ENCODE measurements at regions not wholly inside any gene's neighbourhood (a gene's known extent, or its start where the extent isn't known, plus 50 kb on each side); places are given as distances from the start of the nearest gene placed in this dataset.

- Histone ChIP-seq H3K27me3 (no peaks in the 10 kb centered on the region), H3K27ac (no peak overlapping the region), H3K4me1 (no peaks in the 10 kb centered on the region), H3K36me3 (no peaks in the 10 kb centered on the region), H3K4me3 (no peak overlapping the region), H3K9me3 (peaks cover 0 to 6% of the 10 kb centered on the region in 2 donors)
- no peak for DNase-seq
- no peak for ATAC-seq
- intact Hi-C loops (cut with DNase I): no loop called here
- TF ChIP-seq CTCF (IDR thresholded peaks at IDR 0.05): no peak
Measured at GRCh38 chr16:51565184-51565583, 414.1 kb upstream of the SALL1 start.

GRCh38 chr16:51562891-51563290 lies 411.8 kb upstream of the SALL1 start:
- Histone ChIP-seq H3K27me3 (no peaks in the 10 kb centered on the region), H3K4me3 (no peak overlapping the region), H3K36me3 (no peaks in the 10 kb centered on the region), H3K4me1 (no peaks in the 10 kb centered on the region), H3K9me3 (peaks cover 0 to 6% of the 10 kb centered on the region in 2 donors), H3K27ac (no peak overlapping the region)
- DNase-seq (no peak), ATAC-seq (no peak)
- TF ChIP-seq CTCF (IDR thresholded peaks at IDR 0.05): no peak
- intact Hi-C loops (cut with DNase I): no loop called here

DNA sequence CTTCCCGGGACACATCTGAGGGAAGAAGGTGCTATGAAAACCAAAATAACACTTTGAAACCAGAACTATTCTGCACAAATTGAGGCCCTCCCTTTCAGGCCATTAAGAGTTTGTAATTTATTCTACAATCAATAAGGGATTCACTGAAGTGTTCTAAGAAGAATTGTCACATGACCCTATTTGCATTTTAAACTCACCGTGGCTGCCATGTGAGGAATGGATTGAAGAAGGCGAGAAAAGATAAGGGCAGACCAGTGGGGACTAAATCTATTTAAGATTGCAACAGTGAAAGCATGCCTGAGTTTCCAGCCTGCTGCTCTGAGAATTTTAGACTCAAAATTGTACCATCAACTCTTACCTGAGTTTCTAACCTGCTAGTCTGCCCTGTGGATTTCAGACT lies 408.8 kb upstream of the SALL1 start:
- Histone ChIP-seq H3K27me3 (no peaks in the 10 kb centered on the region), H3K36me3 (no peaks in the 10 kb centered on the region), H3K27ac (no peak overlapping the region), H3K4me3 (no peak overlapping the region), H3K4me1 (no peaks in the 10 kb centered on the region), H3K9me3 (peaks cover 0 to 6% of the 10 kb centered on the region in 2 donors)
- TF ChIP-seq CTCF (IDR thresholded peaks at IDR 0.05): no peak
- no peak for DNase-seq
- no peak for ATAC-seq
- intact Hi-C loops (cut with DNase I): no loop called here

- H3K9me3 ChIP-seq: no peaks in the 10 kb centered on the region
- H3K27ac ChIP-seq: no peak overlapping the region
- H3K4me1 ChIP-seq: no peaks in the 10 kb centered on the region
- intact Hi-C loops (cut with DNase I): no loop called here
- H3K4me3 ChIP-seq: no peak overlapping the region
- DNase-seq: no peak
- ATAC-seq: no peak
- no peaks in the 10 kb centered on the region for H3K27me3 ChIP-seq
- H3K36me3 ChIP-seq: no peaks in the 10 kb centered on the region
- TF ChIP-seq CTCF (IDR thresholded peaks at IDR 0.05): no peak
Measured at GRCh38 chr16:51557670-51558069, 406.6 kb upstream of the SALL1 start.

DNA sequence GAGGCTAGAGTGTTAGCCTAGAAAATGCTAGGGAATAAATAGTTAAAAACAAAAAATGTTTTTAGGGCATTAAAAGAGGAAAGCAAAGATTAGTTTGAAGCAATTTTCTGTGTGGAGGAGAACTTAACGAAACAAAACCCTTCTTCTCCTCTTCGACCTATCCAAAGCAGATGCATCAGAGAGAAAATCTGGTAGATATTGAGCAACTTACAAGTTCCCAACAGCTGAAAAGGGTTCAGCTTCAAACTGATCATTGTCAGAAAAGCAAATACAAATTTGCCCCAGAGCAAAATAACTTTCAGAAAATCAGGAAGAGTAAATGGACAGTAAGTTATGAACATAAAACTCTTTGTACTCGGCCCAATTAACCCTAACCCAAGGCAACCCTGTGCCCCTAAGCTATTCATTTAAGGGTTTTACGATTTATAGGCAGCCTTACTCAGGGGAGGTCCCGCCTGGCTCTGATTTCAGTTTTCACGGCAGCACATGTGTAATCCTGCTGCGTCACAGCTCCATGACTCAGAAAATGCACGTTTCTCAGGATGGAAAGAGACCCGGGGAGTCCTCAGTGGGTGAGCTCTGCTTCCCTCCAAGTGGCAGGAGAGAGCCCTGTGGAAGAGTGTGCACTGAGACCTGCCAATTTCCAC lies 405.7 kb upstream of the SALL1 start:
- no peak for TF ChIP-seq CTCF (IDR thresholded peaks at IDR 0.05)
- no peak for ATAC-seq
- DNase-seq: no peak
- Histone ChIP-seq H3K27me3 (no peaks in the 10 kb centered on the region), H3K9me3 (no peaks in the 10 kb centered on the region), H3K36me3 (no peaks in the 10 kb centered on the region), H3K4me1 (no peaks in the 10 kb centered on the region), H3K4me3 (no peak overlapping the region), H3K27ac (no peak overlapping the region)
- intact Hi-C loops (cut with DNase I): no loop called here
